Skeletal muscle cell (primary cell): ENCODE measurements at regions not wholly inside any gene's neighbourhood (a gene's known extent, or its start where the extent isn't known, plus 50 kb on each side); places are given as distances from the start of the nearest gene placed in this dataset.

Experiments used
- DNase-seq: peaks from one replicate; pipeline ENCODE4 v3.0.0-alpha.2; 2010; ENCODE audit warnings: low read depth
- H3K4me3 ChIP-seq: 2 replicates; pipeline ENCODE4 v1.5.1; 2011; ENCODE audit warnings: low read depth, mild to moderate bottlenecking, control low read depth, low read length, moderate library complexity

DNA sequence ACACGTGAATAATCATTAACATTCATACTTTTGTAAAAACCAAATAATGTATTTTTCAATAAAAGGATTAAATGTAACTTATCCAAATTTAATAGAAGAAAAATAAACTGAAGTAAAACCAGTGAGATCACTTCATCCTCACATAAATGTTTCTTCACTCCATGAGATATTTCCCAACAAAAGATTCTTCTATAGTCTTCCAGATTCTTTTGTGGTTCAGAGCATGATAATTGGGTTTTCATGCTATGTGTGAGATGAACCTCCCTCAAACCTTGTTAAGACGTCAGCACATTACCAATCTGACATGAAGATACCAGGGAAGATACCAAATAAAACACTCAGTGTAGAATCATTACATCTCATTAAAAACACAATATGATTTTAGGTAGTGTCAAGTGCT is 62.9 kb upstream of the OXGR1 start:
- DNase-seq, result no peak
- no peak overlapping the region for H3K4me3 ChIP-seq

DNA sequence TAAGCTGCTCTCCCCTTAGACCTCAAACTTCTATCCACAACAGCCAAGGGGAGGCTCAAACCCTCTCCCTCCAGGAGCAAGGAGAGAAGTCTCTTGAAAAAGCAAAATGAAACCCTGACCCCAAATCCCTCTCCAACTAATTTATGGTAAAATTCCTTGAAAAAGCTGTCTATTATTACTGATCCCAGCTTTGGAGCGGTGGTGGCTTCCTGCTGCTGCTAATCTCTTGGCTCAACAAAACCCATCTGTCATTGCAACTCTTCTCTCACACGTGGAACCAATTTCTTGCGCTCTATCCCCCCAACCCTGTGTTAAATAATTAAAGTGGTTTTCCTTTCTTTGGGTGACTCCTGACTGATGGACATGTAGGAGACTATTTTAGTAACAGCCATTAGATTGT is 64.1 kb upstream of the OXGR1 start:
- DNase-seq, result no peak
- no peak overlapping the region for H3K4me3 ChIP-seq

- no peak for DNase-seq
- H3K4me3 ChIP-seq, result no peak overlapping the region
These were observed 64.7 kb upstream of the OXGR1 start for GRCh38 chr13:97058926-97059325.

DNA sequence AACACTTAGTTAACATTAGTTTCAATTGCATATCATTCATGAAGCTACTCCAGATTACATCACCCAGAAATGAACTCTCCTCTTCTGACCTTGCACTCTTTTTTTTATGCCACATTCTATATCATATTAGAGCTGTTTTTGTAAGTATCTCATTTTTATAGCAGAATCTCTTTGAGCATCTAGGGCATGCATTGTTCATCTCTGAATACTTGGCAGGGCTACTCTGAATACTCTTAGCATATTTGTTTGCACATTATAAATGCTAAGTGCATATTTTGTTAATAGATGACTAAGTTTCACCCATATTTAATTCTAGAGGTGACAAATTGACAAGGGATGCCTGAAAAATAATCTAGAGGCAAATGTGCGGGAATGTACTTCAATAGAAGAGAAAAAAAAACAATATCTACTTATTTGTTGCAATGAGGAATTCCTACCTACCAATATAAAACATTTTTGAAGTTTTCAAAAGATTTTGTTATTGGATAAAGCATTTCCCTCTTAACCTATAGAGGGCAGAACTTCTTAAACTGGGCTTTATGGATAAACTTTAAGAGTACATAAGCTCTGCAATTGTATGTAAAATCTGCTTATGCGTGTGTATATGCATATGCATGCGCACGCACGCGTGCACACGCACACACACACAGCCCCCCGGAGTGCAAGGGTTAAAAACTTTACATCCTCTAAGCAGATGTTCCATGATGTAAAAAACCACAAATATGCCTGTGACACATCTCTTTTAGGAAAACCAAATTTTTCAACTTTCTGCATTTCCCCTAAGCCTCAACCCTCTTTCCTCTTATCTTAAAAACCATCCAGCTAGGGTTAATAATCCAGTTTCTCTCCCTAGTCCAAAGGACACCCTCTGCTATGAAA is 73.0 kb upstream of the OXGR1 start:
- no peak overlapping the region for H3K4me3 ChIP-seq
- no peak for DNase-seq

GRCh38 chr13:97068151-97068550 is 73.9 kb upstream of the OXGR1 start:
- no peak for DNase-seq
- H3K4me3 ChIP-seq, result no peak overlapping the region

- no peak for DNase-seq
- no peak overlapping the region for H3K4me3 ChIP-seq
These were observed 75.0 kb upstream of the OXGR1 start for GRCh38 chr13:97069050-97069815.

DNA sequence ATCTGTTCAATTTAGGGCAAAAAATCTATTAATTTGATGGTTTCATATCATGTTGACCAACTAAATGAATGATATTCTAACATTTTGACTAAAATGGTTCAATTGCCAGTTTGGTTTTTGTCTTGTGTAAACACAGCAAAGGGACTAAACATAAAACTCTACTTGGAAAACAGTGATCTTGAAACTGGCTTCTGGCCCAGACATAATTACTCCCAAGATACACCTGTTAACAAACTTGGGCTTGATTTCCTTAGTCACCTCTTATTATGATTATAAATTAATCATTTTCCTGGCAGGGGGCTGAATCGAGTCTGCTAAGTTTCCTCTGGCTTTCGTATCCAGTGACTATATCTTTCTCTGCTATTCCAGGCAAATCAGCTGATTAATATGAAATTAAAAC is 78.0 kb upstream of the OXGR1 start:
- H3K4me3 ChIP-seq, result no peak overlapping the region
- no peak for DNase-seq

DNA sequence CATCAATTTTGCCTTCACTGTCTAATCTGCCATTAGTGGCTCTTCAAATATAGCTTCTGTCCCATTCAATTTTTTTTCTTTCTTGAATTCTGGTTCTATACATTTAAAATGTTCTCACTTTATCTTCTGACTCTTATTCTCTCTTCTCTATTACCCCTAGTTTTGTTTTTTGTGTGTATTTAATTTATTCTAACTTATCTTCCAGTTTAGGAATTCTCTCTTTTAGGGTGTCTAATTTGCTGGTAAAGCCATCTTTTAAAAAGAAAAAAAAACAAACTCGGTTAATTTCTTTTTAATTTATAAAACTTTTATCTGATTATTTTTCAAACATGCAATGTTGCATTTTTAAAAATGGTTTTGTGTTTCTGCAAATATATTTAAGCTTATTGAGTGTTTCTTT is 80.3 kb upstream of the OXGR1 start:
- no peak for DNase-seq
- H3K4me3 ChIP-seq, result no peak overlapping the region

- peak overlapping the region; percentile 1 for H3K4me3 ChIP-seq
- peak; percentile 33 for DNase-seq
These were observed 82.6 kb upstream of the OXGR1 start for GRCh38 chr13:97076898-97077297.

- H3K4me3 ChIP-seq, result no peak overlapping the region
- no peak for DNase-seq
These were observed 83.1 kb upstream of the OXGR1 start for GRCh38 chr13:97077341-97077740.

DNA sequence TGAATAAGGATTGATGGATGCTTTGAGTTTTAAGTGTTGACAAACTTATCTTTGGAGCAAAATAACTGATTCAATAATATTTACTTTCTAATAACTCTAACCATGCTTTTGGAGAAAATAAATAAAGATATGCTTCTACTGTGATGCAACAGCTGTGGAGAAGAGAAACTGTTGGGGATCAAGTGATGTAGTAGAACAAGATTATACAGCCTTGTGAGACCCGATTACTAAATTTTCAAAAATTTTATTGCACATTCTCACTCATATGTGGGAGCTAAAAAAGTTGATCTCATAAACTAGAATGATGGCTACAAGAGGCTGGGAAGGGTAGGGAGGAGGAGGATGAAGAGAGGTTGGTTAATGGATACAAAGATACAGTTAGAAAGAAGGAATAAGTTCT is 85.5 kb upstream of the OXGR1 start:
- no peak overlapping the region for H3K4me3 ChIP-seq
- DNase-seq, result no peak

GRCh38 chr13:97082461-97083207 is 88.4 kb upstream of the OXGR1 start:
- no peak overlapping the region for H3K4me3 ChIP-seq
- DNase-seq, result no peak

DNA sequence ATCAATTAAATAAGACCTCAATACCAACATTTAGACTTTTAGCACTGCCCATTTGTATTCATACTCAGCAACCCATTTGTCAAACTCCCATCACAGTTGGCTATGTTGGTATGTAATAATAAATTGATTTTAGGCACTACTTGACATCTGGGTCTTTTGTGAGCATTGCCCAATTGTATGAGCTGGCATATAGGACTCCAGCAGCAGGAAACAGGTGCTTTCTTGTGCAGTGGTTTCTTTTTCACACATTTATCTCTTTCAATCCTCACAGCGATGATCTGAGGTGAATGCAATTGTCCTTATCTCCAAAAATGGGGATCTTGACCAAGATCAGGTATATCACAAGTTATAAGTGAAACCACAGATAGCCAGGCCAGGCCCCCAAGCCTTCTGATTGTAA is 96.9 kb upstream of the OXGR1 start:
- no peak for DNase-seq

DNA sequence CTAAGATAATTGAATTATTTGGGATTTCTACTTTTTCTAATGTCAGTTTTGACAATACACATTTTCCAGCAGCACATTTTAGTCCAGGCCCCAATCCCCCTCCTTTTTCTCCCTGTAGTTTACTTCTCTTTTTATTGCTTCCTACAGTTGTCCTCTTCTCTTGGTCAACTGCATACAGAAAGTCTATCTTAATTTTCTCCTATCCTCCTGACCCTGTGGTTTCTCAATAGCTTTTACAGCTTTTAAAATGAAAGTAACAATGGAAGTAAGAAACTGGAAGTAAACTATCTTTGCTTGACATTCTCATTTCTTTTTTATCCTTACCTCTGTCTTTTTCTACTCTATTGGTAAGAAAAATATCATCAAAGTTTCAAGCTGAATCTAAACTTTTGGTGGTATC is 106.5 kb upstream of the OXGR1 start:
- no peak overlapping the region for H3K4me3 ChIP-seq
- no peak for DNase-seq

More for the DNA sequence above, 96.9 kb upstream of the OXGR1 start:
- H3K4me3 ChIP-seq, result no peak overlapping the region

- H3K4me3 ChIP-seq, result no peak overlapping the region
These were observed 107.8 kb upstream of the OXGR1 start for GRCh38 chr13:97101912-97102708.

GRCh38 chr13:97106323-97106722 is 112.0 kb upstream of the OXGR1 start:
- H3K4me3 ChIP-seq, result no peak overlapping the region
- no peak for DNase-seq

More at GRCh38 chr13:97101912-97102708, 107.8 kb upstream of the OXGR1 start:
- DNase-seq, result no peak

GRCh38 chr13:97107815-97108529 is 113.7 kb upstream of the OXGR1 start:
- no peak overlapping the region for H3K4me3 ChIP-seq
- no peak for DNase-seq

DNA sequence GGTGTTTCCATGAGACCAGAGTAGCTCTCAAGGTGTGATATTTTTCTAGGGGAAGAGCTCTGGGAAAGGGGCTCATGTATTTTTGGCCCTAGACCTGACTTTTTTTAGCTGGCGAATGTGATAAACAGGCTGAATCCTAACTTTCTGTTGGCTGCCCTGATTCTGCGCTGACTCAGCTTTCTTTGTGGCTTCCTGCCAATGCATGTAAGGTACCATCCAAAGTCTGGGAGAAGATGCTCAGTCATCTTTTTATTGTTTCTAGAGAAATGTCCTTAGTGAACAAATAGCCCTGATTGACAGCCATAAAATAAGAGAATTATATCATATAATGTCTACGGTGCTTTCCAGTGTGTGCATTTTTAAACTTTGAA is 113.6 kb upstream of the MBNL2 start:
- no peak overlapping the region for H3K4me3 ChIP-seq

DNA sequence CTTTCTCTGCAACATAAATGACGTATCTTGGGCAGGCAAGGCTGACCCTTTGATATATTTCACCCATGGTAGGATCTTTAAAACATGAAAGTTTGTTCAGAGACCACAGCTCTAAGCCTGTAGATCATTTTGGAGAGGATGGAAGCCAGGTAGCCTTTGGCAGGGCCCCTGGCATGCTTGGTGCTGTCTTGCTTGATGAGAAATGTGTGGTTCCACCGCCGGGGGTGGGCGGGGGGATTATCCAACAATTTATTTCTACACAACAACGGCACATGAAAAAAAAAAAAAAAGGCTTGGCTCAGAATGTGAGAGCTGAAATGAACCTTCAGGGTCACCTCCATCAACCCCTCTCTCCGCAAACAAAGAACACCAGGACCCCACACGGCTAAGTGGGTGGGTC is 112.9 kb upstream of the MBNL2 start:
- no peak overlapping the region for H3K4me3 ChIP-seq
- no peak for DNase-seq

More for the DNA sequence above, 113.6 kb upstream of the MBNL2 start:
- peak; percentile 25 for DNase-seq
